MM.1S (cell line): ENCODE measurements at regions not wholly inside any gene's neighbourhood (a gene's known extent, or its start where the extent isn't known, plus 50 kb on each side); places are given as distances from the start of the nearest gene placed in this dataset.

ENCODE experiments used
- CTCF ChIP-seq: fragments of 300-600 bp; sonication (generic); IDR thresholded peaks from 2 replicates; pipeline ENCODE4 v1.5.1; 2016; ENCODE audit warnings: antibody characterized with exemption, low read length, mixed read lengths
- EZH2 ChIP-seq: fragments of 300-600 bp; sonication (generic); optimal IDR thresholded peaks from 2 replicates; pipeline ENCODE3; 2017; ENCODE audit warnings: low read depth, mild to moderate bottlenecking, antibody characterized with exemption, low read length, mixed read lengths

DNA sequence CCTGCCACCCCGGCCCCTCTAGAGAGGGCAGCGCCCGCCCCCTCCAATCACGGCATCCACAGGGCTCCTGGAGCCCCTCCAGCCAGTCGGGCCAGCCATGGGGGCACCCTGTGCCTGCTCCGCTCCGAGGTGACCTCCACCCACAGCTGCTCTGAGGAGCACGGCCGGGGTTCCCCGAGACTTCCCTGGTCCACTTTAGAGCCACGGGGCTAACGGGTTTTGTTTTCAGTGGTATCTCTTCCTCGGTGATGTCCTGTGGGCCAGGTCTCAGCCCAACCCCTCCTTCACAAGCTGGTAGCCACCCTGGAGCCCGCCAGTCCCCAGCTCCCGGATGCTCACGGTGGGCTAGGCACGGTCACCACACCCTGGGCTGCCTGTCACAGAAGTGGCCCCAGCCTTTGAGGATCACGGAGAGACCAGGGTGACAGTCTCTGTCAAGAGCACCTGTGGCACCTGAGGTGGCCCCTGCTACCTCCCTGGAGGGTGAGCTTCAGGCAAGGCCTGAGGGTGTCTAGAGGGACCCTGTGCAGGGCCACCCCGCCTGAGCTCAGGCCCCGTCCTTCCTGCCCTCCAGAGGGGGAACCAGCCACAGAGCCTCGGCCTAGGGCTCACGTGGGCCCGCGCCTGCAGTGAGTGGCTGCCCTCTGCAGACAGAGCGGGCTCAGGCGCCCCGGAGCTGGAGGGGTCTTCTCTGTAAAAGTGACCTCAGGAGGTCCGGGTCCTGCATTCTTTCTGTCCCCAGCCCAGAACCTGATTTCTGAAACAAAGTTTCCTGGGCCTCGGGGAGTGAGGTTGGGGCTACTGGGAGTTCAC, 146.0 kb upstream of the C14orf180 start:
- no peak for TF ChIP-seq CTCF
- no peak for TF ChIP-seq EZH2
